ENCODE measurements at regions not wholly inside any gene's neighbourhood (a gene's known extent, or its start where the extent isn't known, plus 50 kb on each side); places are given as distances from the start of the nearest gene placed in this dataset.
A peak's percentile ranks its signal among the peaks of the same experiment; 100 is the strongest.

- TF ChIP-seq CTCF (IDR thresholded peaks at IDR 0.05; ENCODE audit: low read depth, low read length): no peak
- Histone ChIP-seq H3K27ac (no peak overlapping the region), H3K27me3 (no peaks in the 10 kb centered on the region), H3K4me1 (ENCODE audit: low read depth) (no peaks in the 10 kb centered on the region), H3K36me3 (no peaks in the 10 kb centered on the region), H3K4me3 (no peak overlapping the region), H3K9me3 (ENCODE audit: low read depth) (no peaks in the 10 kb centered on the region)
- DNase-seq (ENCODE audit: low read depth in 1 of 2, low spot score in 1 of 2): no peak
Observed at GRCh38 chr15:45914425-45914824, 279.6 kb downstream of the SQOR start.

DNA sequence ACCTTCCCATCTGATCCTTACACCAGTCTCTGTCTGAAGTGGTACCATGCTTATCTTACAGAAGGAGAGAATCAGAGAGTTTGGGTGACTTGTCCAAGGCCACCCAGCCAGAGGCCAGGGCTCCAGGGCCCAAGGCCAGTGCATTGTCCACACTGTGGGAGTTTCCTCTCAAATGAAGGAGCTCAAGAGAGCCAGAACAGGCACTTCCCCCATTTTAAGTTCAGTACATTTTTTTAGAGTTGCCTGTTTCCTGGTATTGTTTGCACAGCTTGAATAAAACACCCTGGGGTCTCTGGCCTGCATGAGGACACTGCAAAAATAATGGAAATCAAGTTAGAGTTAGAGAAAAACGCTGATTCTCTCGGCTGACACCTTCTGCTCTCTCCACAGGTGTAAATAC lies 284.0 kb downstream of the SQOR start:
- no peaks in the 10 kb centered on the region for H3K36me3 ChIP-seq
- peak in 1 of 2 donors; percentile 14 for DNase-seq (ENCODE audit: low read depth in 1 of 2, low spot score in 1 of 2)
- no peak for TF ChIP-seq CTCF (IDR thresholded peaks at IDR 0.05; ENCODE audit: low read depth, low read length)
- no peak overlapping the region for H3K27ac ChIP-seq
- no peaks in the 10 kb centered on the region for H3K9me3 ChIP-seq (ENCODE audit: low read depth)
- H3K4me1 ChIP-seq (ENCODE audit: low read depth): no peaks in the 10 kb centered on the region
- no peak overlapping the region for H3K4me3 ChIP-seq
- H3K27me3 ChIP-seq: no peaks in the 10 kb centered on the region

DNA sequence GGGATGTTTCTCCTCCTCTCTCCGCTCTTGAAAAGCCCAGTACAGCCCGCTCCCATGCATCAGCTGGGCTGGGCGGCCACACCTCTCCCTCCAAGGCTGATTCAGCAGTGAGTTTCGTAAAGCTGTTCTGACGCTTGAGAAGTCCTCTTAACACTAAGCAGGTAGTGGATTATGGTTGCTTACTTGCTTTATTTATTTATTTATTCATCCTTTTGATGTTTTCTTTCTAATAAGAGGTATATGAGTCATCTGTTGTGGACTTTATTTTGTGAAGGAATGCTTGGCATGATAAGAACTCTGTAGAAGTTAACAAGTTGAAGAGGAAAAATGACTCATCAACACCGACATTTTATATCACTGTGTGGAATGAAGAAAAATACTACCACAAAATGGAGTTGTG lies 285.0 kb downstream of the SQOR start:
- peak in 1 of 2 donors; percentile 72 for DNase-seq (ENCODE audit: low read depth in 1 of 2, low spot score in 1 of 2)
- TF ChIP-seq CTCF (IDR thresholded peaks at IDR 0.05; ENCODE audit: low read depth, low read length): no peak
- no peaks in the 10 kb centered on the region for H3K27me3 ChIP-seq
- H3K36me3 ChIP-seq: no peaks in the 10 kb centered on the region
- H3K27ac ChIP-seq: no peak overlapping the region
- H3K9me3 ChIP-seq (ENCODE audit: low read depth): no peaks in the 10 kb centered on the region
- no peaks in the 10 kb centered on the region for H3K4me1 ChIP-seq (ENCODE audit: low read depth)
- H3K4me3 ChIP-seq: no peak overlapping the region

DNA sequence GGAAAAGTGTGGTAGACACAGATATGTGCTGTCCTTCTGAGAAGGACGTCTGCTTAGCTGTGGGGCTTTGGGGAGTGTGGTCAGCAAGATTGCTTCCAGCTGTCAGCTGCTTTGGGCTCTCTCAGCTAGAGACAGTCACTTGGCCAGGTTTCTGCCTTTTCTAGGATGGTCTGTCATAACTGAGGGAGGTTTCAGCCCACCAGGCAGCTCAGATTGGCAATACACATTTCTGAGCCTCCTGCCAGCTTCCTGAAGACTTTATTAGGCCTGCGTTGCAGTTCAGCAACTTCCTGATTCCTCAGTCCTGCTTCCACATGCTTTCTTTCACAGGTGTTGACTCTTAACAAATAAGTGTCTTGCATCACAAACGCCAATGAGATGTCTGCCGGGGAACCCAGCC lies 286.5 kb downstream of the SQOR start:
- TF ChIP-seq CTCF (IDR thresholded peaks at IDR 0.05; ENCODE audit: low read depth, low read length): no peak
- no peak overlapping the region for H3K27ac ChIP-seq
- DNase-seq (ENCODE audit: low read depth in 1 of 2, low spot score in 1 of 2): peak in 1 of 2 donors; percentile 27

DNA sequence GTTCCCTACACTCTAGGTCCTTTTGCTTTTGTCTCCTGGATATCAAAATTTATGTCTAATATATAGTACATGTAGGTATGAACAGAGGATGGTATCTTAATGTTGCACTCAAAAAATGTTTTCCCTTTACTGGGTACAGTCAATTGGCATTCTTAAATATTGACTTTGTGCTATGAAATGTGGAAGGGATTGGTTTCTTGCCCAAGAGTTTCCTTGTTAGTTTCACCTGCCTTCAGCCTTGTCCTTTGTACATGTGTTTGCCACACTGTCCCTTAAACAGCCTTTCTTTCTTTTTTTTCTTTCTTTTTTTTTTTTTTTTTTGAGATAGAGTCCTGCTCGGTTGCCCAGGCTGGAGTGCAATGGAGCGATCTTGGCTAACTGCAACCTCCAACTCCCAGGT lies 287.1 kb downstream of the SQOR start:
- no peak for TF ChIP-seq CTCF (IDR thresholded peaks at IDR 0.05; ENCODE audit: low read depth, low read length)
- Histone ChIP-seq H3K27ac (no peak overlapping the region), H3K27me3 (no peaks in the 10 kb centered on the region), H3K9me3 (ENCODE audit: low read depth) (no peaks in the 10 kb centered on the region), H3K36me3 (no peaks in the 10 kb centered on the region), H3K4me1 (ENCODE audit: low read depth) (no peaks in the 10 kb centered on the region), H3K4me3 (no peak overlapping the region)
- no peak for DNase-seq (ENCODE audit: low read depth in 1 of 2, low spot score in 1 of 2)

More for the DNA sequence above, 286.5 kb downstream of the SQOR start:
- Histone ChIP-seq H3K4me3 (no peak overlapping the region), H3K4me1 (ENCODE audit: low read depth) (no peaks in the 10 kb centered on the region), H3K36me3 (no peaks in the 10 kb centered on the region), H3K27me3 (no peaks in the 10 kb centered on the region), H3K9me3 (ENCODE audit: low read depth) (no peaks in the 10 kb centered on the region)

- TF ChIP-seq CTCF (IDR thresholded peaks at IDR 0.05; ENCODE audit: low read depth, low read length): no peak
- Histone ChIP-seq H3K4me1 (ENCODE audit: low read depth) (no peaks in the 10 kb centered on the region), H3K36me3 (no peaks in the 10 kb centered on the region)
Observed at GRCh38 chr15:45941367-45941766, 306.5 kb downstream of the SQOR start.

More at GRCh38 chr15:45941367-45941766, 306.5 kb downstream of the SQOR start:
- no peaks in the 10 kb centered on the region for H3K27me3 ChIP-seq
- no peaks in the 10 kb centered on the region for H3K9me3 ChIP-seq (ENCODE audit: low read depth)
- DNase-seq (ENCODE audit: low read depth in 1 of 2, low spot score in 1 of 2): no peak
- no peak overlapping the region for H3K27ac ChIP-seq
- H3K4me3 ChIP-seq: no peak overlapping the region
